GM21529 (cell line): ENCODE measurements at regions not wholly inside any gene's neighbourhood (a gene's known extent, or its start where the extent isn't known, plus 50 kb on each side); places are given as distances from the start of the nearest gene placed in this dataset.

Experiments used
- ATAC-seq: cut with Tn5 transposase; IDR thresholded peaks from one replicate; pipeline ENCODE4 v1.9.1; 2021; ENCODE audit not compliant: unreplicated experiment

DNA sequence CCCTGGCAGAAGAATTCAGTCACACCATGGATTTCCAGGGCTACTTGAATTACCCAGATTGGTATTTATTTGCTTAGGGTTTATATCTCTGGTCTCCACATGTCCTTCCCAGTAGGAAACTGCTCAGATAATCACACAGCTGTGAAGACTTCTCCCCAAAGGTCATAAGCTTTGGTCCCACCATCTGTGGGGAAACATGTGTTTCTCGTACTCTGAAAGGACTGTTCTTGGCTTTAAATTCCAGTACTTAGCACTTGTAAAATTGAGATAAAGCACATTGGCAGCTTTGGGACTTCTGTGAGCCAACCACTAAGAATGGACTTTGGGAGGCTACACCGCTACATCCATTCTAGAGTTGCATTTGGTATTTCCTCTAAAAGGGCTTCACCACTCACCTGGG, 205.3 kb upstream of the FOXA2 start:
- no peak for ATAC-seq

DNA sequence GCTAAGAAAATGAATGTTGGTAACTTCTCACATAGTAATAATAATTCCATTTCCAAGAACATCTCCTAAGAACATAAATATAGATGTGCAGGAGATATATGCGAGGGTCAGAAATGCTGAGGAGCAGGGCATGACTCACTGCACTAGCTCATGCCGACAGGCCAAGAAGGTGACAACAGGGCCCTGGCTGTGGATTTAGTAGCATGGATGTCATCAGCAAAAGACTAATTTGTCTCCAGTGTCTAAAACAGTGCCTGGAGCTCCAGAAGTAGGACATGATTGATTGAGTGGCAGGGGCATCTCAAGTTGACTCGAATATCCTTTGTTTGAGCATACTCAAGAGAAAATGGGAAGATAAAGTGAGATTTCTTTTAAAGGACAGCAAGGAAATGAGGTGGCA, 207.0 kb upstream of the FOXA2 start:
- ATAC-seq: no peak

GRCh38 chr20:22791877-22792525, 207.6 kb upstream of the FOXA2 start:
- ATAC-seq: no peak

GRCh38 chr20:22794200-22794599, 209.8 kb upstream of the FOXA2 start:
- no peak for ATAC-seq

DNA sequence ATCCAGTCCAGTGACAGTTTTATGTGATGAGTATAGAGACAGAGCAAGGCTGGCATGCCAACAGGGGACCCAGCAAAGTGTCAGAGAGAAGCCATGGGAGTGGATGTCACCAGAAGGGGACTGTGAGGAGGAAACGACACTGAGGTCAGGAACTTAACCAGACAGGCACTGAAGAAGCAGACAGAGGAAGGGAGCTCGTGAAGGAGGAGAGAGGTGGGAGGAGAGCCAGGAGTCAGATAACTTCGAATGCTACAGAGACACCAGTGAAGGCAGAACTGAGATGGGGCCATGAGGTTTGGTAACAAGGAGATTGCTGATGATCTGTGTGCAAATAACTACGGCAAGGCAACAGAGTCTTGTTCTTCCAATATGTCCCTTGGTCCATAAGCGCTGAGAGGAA, 211.1 kb upstream of the FOXA2 start:
- no peak for ATAC-seq

DNA sequence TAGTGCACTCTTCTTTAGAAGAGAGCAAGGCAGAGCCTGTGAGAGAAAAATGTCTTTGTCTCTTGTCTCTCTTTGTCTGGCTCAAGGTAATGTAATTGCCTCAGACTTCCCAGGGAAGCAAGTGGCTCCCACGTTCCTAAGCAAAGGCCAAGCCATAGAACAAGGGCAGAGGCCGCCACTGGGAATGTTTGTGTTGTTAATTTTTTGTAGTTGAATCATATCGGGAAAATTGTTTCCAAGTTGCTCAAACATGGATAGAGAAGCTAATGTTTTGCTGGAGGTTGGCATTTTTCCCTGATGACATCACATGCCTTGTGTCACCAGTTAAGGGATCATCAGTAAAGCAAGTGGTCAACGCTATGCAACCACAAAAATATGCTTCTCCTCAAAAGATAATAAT, 211.5 kb upstream of the FOXA2 start:
- ATAC-seq: no peak

DNA sequence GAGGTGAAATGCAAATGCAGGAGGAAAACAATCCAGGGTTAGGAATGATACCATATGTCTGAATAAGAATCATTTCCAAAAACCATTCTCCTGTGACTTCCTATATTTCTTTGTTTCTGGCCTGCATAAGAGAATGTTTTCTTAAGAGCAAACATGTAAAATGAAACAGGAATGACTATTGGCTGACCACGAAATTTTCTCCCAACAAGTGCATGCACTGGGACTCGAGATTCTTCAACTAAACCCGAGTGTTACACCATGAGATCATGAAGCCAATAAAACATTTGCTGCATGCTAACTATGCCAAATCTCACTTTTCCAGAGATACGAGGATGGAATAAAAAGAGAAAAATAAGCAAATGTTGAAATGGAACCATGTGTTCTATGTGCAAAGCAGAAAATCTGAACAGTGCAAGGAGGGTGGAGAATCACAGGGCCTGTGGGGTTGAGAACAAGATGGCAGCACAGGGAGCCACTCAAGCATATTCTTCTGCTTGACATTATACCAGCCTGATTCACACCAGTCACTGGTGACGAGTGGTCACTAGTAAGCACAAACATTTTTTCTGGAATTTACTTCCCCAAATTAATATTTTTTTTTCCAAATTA, 212.2 kb upstream of the FOXA2 start:
- ATAC-seq: no peak

- no peak for ATAC-seq
Measured at GRCh38 chr20:22797103-22797502, 212.7 kb upstream of the FOXA2 start.

- no peak for ATAC-seq
Measured at GRCh38 chr20:22799687-22800086, 215.3 kb upstream of the FOXA2 start.

GRCh38 chr20:22800129-22800528, 215.8 kb upstream of the FOXA2 start:
- ATAC-seq: no peak

DNA sequence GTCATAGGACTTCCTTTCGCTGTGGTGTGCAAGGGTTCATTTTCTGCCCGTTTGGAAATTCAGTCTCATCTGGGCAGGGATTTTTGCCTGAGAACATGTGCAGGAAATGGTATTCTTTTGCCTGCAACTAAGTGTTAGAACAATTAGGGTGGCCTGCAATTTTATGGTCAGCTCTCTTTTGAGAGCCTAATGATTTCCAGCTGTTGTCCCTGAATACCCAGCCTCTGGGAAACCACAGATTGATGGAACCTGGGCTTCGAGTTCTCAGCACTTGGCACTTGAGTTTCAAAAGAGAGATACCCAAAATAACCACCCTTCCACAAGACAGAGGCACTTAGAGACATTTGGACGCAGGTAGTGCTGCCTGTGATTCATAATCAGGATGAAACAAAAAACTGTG, 217.2 kb upstream of the FOXA2 start:
- no peak for ATAC-seq

- ATAC-seq: no peak
Measured at GRCh38 chr20:22802296-22802695, 217.9 kb upstream of the FOXA2 start.

- ATAC-seq: no peak
Measured at GRCh38 chr20:22805219-22805618, 220.8 kb upstream of the FOXA2 start.

DNA sequence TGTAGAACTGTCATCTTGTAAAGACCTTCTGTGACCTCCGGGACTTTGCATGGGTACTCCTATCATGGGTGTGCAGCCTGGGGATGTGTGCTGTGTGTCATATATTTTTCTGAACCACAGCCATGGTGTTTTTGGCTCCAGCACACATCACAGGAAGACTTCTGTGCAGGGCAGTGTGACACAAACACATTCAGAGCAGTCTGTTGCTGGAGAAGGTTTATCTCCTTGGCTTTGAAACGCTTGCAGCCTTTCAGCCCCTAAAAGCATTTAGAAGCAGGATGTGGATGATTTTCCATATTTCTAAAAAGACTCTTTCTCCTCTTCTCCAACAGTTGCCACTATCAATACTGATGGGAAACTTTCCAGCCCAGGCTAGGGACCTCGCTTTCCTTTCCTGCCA, 221.6 kb upstream of the FOXA2 start:
- ATAC-seq: no peak

DNA sequence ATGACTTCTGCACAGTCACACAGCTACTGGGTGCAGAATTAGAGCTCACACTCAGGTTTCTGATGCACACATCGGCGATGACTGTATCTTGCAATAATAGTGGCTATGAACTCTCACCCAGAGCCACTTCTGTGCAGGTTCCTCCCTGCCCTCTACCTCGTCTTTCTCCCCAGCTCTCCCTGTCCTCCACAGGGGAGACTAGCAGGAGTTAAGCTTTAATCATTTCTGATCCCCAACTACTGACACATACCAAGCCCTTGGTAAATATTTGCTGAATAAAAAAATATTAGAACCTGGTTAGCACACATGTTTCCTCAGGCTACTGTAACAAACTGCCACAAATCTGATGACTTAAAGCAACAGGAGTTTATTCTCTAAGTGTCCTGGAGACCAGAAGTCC, 222.7 kb upstream of the FOXA2 start:
- ATAC-seq: no peak

DNA sequence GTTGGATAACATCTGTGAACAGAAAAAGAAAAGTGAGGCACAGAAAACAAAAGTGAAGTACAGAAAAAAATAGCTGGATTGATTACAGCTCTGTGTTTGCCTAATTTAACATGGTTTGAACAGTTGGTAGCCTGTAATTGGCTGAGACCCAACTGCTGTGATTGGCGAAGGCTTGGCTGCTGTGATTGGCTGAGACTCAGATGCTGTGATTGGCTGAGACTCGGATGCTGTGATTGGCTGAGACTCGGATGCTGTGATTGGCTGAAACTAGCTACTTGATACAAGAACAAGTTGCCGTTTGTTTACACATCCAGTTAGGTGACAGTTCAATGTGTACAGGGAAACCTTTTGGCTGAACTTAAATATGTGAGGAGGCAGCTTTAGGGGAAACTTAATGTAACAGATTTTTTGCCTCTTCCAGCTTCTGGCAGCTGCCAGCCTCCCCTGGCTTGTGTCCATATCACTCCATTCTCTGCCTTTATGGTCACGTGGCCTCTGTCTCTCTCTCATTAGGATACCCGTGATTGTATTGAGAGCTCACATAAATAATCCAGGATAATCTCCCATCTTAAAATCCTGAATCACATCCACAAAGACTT, 223.4 kb upstream of the FOXA2 start:
- no peak for ATAC-seq

DNA sequence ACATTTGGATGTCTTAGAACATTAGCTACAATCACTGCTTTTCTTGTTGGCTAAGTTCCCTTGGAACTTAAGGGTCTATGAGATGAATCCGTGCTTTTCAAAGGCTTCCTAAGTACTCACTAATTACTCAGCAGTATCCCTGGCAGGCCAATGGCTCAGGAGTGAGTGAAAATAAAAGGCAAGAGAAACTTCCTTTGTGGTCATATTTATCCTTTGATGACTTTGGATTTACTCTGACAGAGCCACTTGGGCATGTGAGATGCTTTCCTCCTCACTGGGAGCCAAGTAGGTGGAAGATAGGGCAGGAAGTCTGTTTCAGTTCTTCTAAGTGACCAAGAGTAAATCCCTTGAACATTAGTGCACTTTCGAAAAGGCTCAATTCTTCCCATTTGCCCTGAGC, 224.3 kb upstream of the FOXA2 start:
- no peak for ATAC-seq

- ATAC-seq: no peak
Measured at GRCh38 chr20:22810030-22810429, 225.1 kb upstream of the SSTR4 start.

GRCh38 chr20:22810626-22811569, 224.2 kb upstream of the SSTR4 start:
- no peak for ATAC-seq

- no peak for ATAC-seq
Measured at GRCh38 chr20:22814471-22815205, 220.5 kb upstream of the SSTR4 start.

- no peak for ATAC-seq
Measured at GRCh38 chr20:22815206-22815551, 219.9 kb upstream of the SSTR4 start.
